ENCODE measurements at regions not wholly inside any gene's neighbourhood (a gene's known extent, or its start where the extent isn't known, plus 50 kb on each side); places are given as distances from the start of the nearest gene placed in this dataset.

GRCh38 chr18:49682173-49682802 lies 120.4 kb downstream of the LIPG start:
- no peak for TF ChIP-seq CTCF (IDR thresholded peaks at IDR 0.05)
- no peak for TF ChIP-seq POLR2A (IDR thresholded peaks at IDR 0.05)
